ENCODE measurements at regions not wholly inside any gene's neighbourhood (a gene's known extent, or its start where the extent isn't known, plus 50 kb on each side); places are given as distances from the start of the nearest gene placed in this dataset.
"Not testable (repeated sequence)": the region's sequence is repeated elsewhere in the genome, so short reads cannot be mapped to it uniquely, and the experiment has no call there.

GRCh38 chr2:188024811-188025210 lies 266.9 kb upstream of the GULP1 start:
- no peak for TF ChIP-seq ARNTL (CRISPR knock-in tag; IDR thresholded peaks at IDR 0.05; ENCODE audit: borderline replicate concordance, low read depth)
- no peak for TF ChIP-seq CSDC2 (CRISPR knock-in tag; IDR thresholded peaks at IDR 0.05)
- TF ChIP-seq RARB (CRISPR knock-in tag; IDR thresholded peaks at IDR 0.05), result no peak
- no peak for ATAC-seq

- no peak for ATAC-seq
- TF ChIP-seq TCF4 (CRISPR knock-in tag; IDR thresholded peaks at IDR 0.05; ENCODE audit: borderline replicate concordance) (no peak), TOX (CRISPR knock-in tag; IDR thresholded peaks at IDR 0.05; ENCODE audit: borderline replicate concordance) (no peak)
Measured at GRCh38 chr2:188028739-188029138, 262.9 kb upstream of the GULP1 start.

GRCh38 chr2:188032306-188032705 lies 259.4 kb upstream of the GULP1 start:
- no peak for ATAC-seq
- TF ChIP-seq GLIS3 (CRISPR knock-in tag; IDR thresholded peaks at IDR 0.05), result no peak
- TF ChIP-seq SNAI2 (CRISPR knock-in tag; IDR thresholded peaks at IDR 0.05), result no peak
- no peak for TF ChIP-seq ZNF8 (CRISPR knock-in tag; IDR thresholded peaks at IDR 0.05)

GRCh38 chr2:188032786-188033185 lies 258.9 kb upstream of the GULP1 start:
- no peak for ATAC-seq
- TF ChIP-seq CSDC2 (CRISPR knock-in tag; IDR thresholded peaks at IDR 0.05) (no peak), RARB (CRISPR knock-in tag; IDR thresholded peaks at IDR 0.05) (no peak), TSHZ2 (CRISPR knock-in tag; IDR thresholded peaks at IDR 0.05) (no peak)

GRCh38 chr2:188033240-188033639 lies 258.4 kb upstream of the GULP1 start:
- ATAC-seq, result not testable (repeated sequence)

- ATAC-seq, result not testable (repeated sequence)
Measured at GRCh38 chr2:188034102-188034501, 257.6 kb upstream of the GULP1 start.

GRCh38 chr2:188035377-188035776 lies 256.3 kb upstream of the GULP1 start:
- not testable (repeated sequence) for ATAC-seq

- ATAC-seq, result not testable (repeated sequence)
Measured at GRCh38 chr2:188036786-188037185, 254.9 kb upstream of the GULP1 start.

GRCh38 chr2:188039307-188039706 lies 252.4 kb upstream of the GULP1 start:
- TF ChIP-seq CREB5 (CRISPR knock-in tag; IDR thresholded peaks at IDR 0.05; ENCODE audit: low read depth), result no peak
- TF ChIP-seq OSR1 (CRISPR knock-in tag; IDR thresholded peaks at IDR 0.05), result no peak
- no peak for TF ChIP-seq ZC3H10 (CRISPR knock-in tag; IDR thresholded peaks at IDR 0.05)
- TF ChIP-seq PATZ1 (CRISPR knock-in tag; IDR thresholded peaks at IDR 0.05; ENCODE audit: borderline replicate concordance), result no peak
- TF ChIP-seq TSHZ2 (CRISPR knock-in tag; IDR thresholded peaks at IDR 0.05), result no peak
- TF ChIP-seq CSDC2 (CRISPR knock-in tag; IDR thresholded peaks at IDR 0.05), result no peak
- no peak for TF ChIP-seq ISL1 (CRISPR knock-in tag; IDR thresholded peaks at IDR 0.05)

More at GRCh38 chr2:188039307-188039706, 252.4 kb upstream of the GULP1 start:
- no peak for ATAC-seq

All from SK-N-SH treated with all-trans-retinoic acid at 6 μM for 48 hours (cell line).